ENCODE measurements at regions not wholly inside any gene's neighbourhood (a gene's known extent, or its start where the extent isn't known, plus 50 kb on each side); places are given as distances from the start of the nearest gene placed in this dataset.

- no peak overlapping the region for H2BK12ac ChIP-seq (ENCODE audit: insufficient read length, low read depth, low read length)
- no peak overlapping the region for H3K56ac ChIP-seq (ENCODE audit: insufficient read length, low read depth, low read length)
- Mint-ChIP-seq H3K4me3 (no peak overlapping the region), H3K9me3 (no peaks in the 10 kb centered on the region; a peak in 1 of 5 replicates), H3K27me3 (ENCODE audit: low read depth) (no peaks in the 10 kb centered on the region), H3K4me1 (peaks cover 3 to 6% of the 10 kb centered on the region in 2 experiments; a peak in 3 of 4 replicates), H3K36me3 (ENCODE audit: insufficient read depth in 1 of 3, low read depth in 3 of 3) (peaks cover 5 to 17% (median 7%) of the 10 kb centered on the region in 3 experiments; a peak in 5 of 7 replicates), H3K27ac (no peak overlapping the region)
- H4K20me1 ChIP-seq (ENCODE audit: control insufficient read depth, insufficient read depth, insufficient read length), result no peaks in the 10 kb centered on the region
- WGBS (ENCODE audit: extremely low coverage, insufficient read length, low lambda C conversion rate), result no CpG with 5 or more reads among the region's 1 CpG
- no peak overlapping the region for H2BK20ac ChIP-seq (ENCODE audit: low read depth, low read length, poor library complexity, severe bottlenecking)
- no peak overlapping the region for H3K27ac ChIP-seq (ENCODE audit: insufficient read length, low read depth, low read length)
- H2AFZ ChIP-seq (ENCODE audit: low read length), result no peak overlapping the region
- no peaks in the 10 kb centered on the region for H3K27me3 ChIP-seq (ENCODE audit: insufficient read depth, low read length)
- H3K79me2 ChIP-seq (ENCODE audit: insufficient read depth, low read length), result no peaks in the 10 kb centered on the region
- no peak overlapping the region for H2BK15ac ChIP-seq (ENCODE audit: low read depth, low read length)
- H3K4me1 ChIP-seq (ENCODE audit: insufficient read depth, low read length), result no peaks in the 10 kb centered on the region
- no peak overlapping the region for H3K23ac ChIP-seq (ENCODE audit: insufficient read length, low read depth, low read length)
- no peak overlapping the region for H2BK120ac ChIP-seq (ENCODE audit: low read depth, low read length, poor library complexity, severe bottlenecking)
- H3K18ac ChIP-seq (ENCODE audit: insufficient read length, low read depth, low read length), result no peak overlapping the region
- no peak overlapping the region for H4K8ac ChIP-seq (replicated peaks; ENCODE audit: insufficient read length, low read depth, low read length)
- no peak overlapping the region for H2AK5ac ChIP-seq (ENCODE audit: insufficient read length, low read length)
- H3K4me2 ChIP-seq (ENCODE audit: insufficient read depth, insufficient read length, low read length), result no peak overlapping the region
- H3T11ph ChIP-seq (ENCODE audit: low read length), result no peak overlapping the region
- H3K79me1 ChIP-seq (ENCODE audit: insufficient read depth, low read depth, low read length, poor library complexity, severe bottlenecking), result no peaks in the 10 kb centered on the region
- H2BK5ac ChIP-seq (ENCODE audit: insufficient read length, low read length), result no peak overlapping the region
- TF ChIP-seq CTCF (conservative IDR thresholded peaks at IDR 0.05), result no peak
- no peak overlapping the region for H3K14ac ChIP-seq (ENCODE audit: insufficient read depth, low read length)
- H4K91ac ChIP-seq (ENCODE audit: insufficient read length, low read depth, low read length), result no peak overlapping the region
- no peaks in the 10 kb centered on the region for H3K9me3 ChIP-seq (ENCODE audit: control insufficient read depth, low read depth, low read length)
- DNase-seq, result no peak
- H4K5ac ChIP-seq (ENCODE audit: insufficient read length, low read depth, low read length), result no peak overlapping the region
- no peak overlapping the region for H3K9ac ChIP-seq (ENCODE audit: extremely low read depth, insufficient read length, low read length)
- H3K4ac ChIP-seq (ENCODE audit: low read depth, low read length), result no peak overlapping the region
- H3K23me2 ChIP-seq (ENCODE audit: insufficient read length, low read depth, low read length, poor library complexity, severe bottlenecking), result no peaks in the 10 kb centered on the region
These were observed 278.9 kb downstream of the MEX3B start for GRCh38 chr15:81766829-81767475.

Measured in H9 (cell line).